ENCODE measurements at regions not wholly inside any gene's neighbourhood (a gene's known extent, or its start where the extent isn't known, plus 50 kb on each side); places are given as distances from the start of the nearest gene placed in this dataset.
A peak's percentile ranks its signal among the peaks of the same experiment; 100 is the strongest.

DNA sequence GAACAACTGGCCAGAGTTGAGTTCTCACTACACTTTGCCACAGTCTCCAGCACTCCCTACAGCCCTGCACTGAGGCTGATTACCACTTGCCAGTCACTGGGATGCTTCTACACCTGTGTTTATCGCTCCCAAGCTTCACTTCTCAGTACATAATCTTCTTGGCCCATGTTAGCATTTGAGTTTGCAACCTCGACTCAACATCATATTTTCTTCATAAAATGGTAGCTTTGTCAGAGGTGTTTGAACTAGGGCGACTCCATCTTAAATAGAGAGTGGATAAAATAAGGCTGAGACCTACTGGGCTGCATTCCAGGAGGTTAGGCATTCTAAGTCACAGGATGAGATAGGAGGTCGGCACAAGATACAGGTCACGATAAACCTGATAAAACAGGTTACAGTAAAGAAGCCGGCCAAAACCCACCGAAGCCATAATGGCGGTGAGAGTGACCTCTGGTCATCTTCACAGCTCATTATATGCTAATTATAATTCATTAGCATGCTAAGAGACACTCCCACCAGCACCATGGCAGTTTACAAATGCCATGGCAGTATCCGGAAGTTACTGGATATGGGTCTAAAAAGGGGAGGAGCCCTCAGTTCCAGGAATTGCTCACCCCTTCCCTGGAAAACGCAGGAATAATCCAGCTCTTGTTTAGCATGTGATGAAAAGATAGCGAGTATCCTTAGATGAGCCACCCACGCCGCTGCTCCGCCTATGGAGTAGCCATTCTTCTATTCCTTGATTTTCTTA, 105.8 kb upstream of the KLF6 start:
- CTCF ChIA-PET = no interaction called here
- POLR2A ChIA-PET = interaction anchor here (0.7 to 5.4 kb wide), 3 partner anchors 106 to 274 kb away, joined by 4 to 46 read pairs (median 4); partner anchors contain the start of gene KLF6
- DNase-seq (ENCODE audit: low read depth, low spot score) = no peak
- TF ChIP-seq, protein P1, sequence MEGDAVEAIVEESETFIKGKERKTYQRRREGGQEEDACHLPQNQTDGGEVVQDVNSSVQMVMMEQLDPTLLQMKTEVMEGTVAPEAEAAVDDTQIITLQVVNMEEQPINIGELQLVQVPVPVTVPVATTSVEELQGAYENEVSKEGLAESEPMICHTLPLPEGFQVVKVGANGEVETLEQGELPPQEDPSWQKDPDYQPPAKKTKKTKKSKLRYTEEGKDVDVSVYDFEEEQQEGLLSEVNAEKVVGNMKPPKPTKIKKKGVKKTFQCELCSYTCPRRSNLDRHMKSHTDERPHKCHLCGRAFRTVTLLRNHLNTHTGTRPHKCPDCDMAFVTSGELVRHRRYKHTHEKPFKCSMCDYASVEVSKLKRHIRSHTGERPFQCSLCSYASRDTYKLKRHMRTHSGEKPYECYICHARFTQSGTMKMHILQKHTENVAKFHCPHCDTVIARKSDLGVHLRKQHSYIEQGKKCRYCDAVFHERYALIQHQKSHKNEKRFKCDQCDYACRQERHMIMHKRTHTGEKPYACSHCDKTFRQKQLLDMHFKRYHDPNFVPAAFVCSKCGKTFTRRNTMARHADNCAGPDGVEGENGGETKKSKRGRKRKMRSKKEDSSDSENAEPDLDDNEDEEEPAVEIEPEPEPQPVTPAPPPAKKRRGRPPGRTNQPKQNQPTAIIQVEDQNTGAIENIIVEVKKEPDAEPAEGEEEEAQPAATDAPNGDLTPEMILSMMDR (IDR thresholded peaks at IDR 0.05; ENCODE audit: insufficient read depth, low read length, missing control alignments) = no peak
- no peak overlapping the region for H3K4me3 ChIP-seq (ENCODE audit: low read depth, low read length)

DNA sequence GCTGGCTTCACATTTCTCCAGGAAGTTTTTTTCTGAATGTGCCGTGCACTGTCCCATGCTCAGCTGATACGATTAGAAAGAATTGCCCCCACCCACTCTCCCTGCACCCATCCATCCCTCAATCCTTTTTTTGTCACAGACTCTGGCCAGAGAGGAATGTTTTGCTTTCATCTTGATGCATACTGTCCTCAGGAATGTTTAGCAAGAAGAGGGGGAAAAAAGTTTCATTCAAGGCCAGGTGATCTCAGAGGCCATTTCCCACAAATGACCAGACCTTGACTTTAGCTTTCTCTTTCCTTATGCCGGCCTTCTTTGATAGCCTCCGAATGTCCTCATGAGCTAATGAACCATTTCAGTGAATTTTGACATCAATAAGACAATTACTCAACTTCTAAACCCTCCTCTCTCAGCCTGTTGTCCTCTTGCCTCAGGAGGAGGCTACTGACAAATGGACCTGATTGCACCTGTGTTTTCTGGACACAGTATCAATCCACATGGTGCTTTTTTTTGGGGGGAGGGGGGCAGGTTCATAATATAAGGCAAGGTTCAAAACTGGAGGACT, 105.0 kb upstream of the KLF6 start:
- TF ChIP-seq, protein P1 (IDR thresholded peaks at IDR 0.05; ENCODE audit: insufficient read depth, low read length, missing control alignments) = no peak
- CTCF ChIA-PET = interaction anchor here (1.4 kb wide), 1 partner anchor 25 kb away, joined by 3 read pairs; no protein-coding TSS in a partner anchor
- POLR2A ChIA-PET = interaction anchor here (0.7 to 5.4 kb wide), 3 partner anchors 106 to 274 kb away, joined by 4 to 46 read pairs (median 4); partner anchors contain the start of gene KLF6
- H3K4me3 ChIP-seq (ENCODE audit: low read depth, low read length) = no peak overlapping the region
- DNase-seq (ENCODE audit: low read depth, low spot score) = peak; percentile 58

DNA sequence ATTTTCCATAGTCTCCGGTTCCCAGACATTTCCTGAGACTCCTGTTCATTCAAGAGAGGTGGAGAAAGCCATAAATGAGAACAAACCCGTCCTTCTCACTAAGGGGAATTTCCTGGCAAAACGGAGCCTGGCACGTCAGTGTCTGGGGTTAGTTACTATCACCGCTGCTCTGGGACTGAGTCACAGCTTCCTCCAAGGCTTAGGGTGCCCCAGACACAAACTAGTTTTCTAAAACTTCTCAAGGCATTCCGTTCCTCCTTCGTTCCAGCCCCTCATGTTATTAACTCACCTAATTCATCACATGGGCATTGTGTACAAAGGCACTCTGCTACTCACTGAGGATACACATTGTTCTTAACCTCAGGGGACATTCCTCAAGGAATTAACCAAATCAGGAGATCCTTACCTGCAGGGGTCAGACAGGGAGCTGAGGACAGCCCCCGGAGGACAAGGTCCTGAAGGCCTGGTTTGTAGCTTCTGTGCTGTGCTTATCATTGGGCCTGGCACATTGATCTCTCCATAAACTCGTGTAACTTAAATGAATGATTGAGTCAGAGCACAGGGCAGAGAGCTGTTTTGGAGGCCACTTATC, 103.0 kb upstream of the KLF6 start:
- TF ChIP-seq, protein P1 (IDR thresholded peaks at IDR 0.05; ENCODE audit: insufficient read depth, low read length, missing control alignments) = no peak
- ChIA-PET CTCF (interaction anchor here (0.6 to 1.3 kb wide), 2 partner anchors 36 to 242 kb away, joined by 3 read pairs; no protein-coding TSS in a partner anchor), POLR2A (interaction anchor here (0.7 to 5.4 kb wide), 4 partner anchors 36 to 111 kb away, joined by 3 to 46 read pairs (median 6); partner anchors contain the start of gene KLF6)
- H3K4me3 ChIP-seq (ENCODE audit: low read depth, low read length) = no peak overlapping the region
- peak; percentile 89 for DNase-seq (ENCODE audit: low read depth, low spot score)

DNA sequence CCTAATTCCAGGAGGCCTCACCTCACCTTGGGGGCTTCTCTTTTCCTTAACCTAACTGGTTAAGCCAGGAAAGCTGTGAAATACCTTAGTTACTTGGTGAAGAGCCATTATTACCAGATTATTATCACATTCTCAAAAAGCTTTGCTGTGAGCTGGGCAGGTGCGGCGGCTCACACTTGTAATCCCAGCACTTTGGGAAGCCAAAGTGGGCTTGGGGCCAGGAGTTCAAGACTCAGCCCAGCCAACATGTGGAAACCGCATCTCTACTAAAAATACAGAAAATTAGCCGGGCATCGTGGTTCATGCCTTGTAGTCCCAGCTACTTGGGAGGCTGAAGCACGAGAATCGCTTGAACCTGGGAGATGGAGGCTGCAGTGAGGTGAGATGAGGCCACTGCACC, 102.4 kb upstream of the KLF6 start:
- no peak overlapping the region for H3K4me3 ChIP-seq (ENCODE audit: low read depth, low read length)
- ChIA-PET POLR2A (interaction anchor here (2.2 to 5.4 kb wide), 2 partner anchors 36 to 103 kb away, joined by 8 to 46 read pairs; partner anchors contain the start of gene KLF6), CTCF (interaction anchor here (0.6 kb wide), 1 partner anchor 242 kb away, joined by 3 read pairs; no protein-coding TSS in a partner anchor)
- DNase-seq (ENCODE audit: low read depth, low spot score) = no peak
- TF ChIP-seq, protein P1 (IDR thresholded peaks at IDR 0.05; ENCODE audit: insufficient read depth, low read length, missing control alignments) = no peak

DNA sequence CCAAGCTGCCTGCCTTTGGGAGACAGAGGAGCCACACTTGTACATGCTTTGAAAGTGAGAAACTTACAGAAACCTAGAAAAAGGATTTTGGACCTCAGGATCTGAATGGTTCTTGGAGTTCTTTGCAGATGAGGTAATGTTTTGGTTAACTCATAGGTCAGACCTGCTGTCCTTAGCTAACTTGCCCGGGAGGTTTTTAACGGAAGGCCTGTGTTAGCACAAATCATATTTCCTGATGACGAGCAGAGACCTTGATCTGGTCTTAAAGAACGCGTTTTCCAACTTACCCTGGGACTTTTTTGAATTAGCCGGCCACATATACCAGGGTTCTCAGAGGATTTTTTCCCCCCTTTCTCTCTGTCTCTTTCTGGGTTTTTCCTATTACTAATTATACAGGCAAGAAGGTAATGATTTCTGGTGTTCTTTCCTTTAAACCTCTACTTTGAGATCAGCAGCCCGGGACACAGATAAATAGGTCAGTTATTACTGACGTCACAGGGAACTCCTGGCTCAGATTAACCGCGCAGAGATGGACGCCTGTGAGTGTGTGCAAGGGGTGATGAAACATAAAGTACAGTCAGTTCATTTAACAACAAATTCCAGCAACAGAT, 101.7 kb upstream of the KLF6 start:
- POLR2A ChIA-PET = interaction anchor here (2.2 to 5.4 kb wide), 2 partner anchors 35 to 102 kb away, joined by 8 to 46 read pairs; partner anchors contain the start of gene KLF6
- DNase-seq (ENCODE audit: low read depth, low spot score) = peak; percentile 91
- TF ChIP-seq, protein P1 (IDR thresholded peaks at IDR 0.05; ENCODE audit: insufficient read depth, low read length, missing control alignments) = no peak
- H3K4me3 ChIP-seq (ENCODE audit: low read depth, low read length) = no peak overlapping the region; the same call in 1 of the 2 replicates
- CTCF ChIA-PET = no interaction called here

All from AG04449 (cell line).